ENCODE measurements at regions not wholly inside any gene's neighbourhood (a gene's known extent, or its start where the extent isn't known, plus 50 kb on each side); places are given as distances from the start of the nearest gene placed in this dataset.

- Histone ChIP-seq H3K4me3 (ENCODE audit: low read depth in 1 of 2, low read length in 1 of 2) (no peak overlapping the region), H3K27me3 (peaks cover 27% of the 10 kb centered on the region), H3K9me3 (no peaks in the 10 kb centered on the region), H3K36me3 (no peaks in the 10 kb centered on the region), H3K27ac (no peak overlapping the region), H3K4me1 (ENCODE audit: control insufficient read depth in 1 of 2, insufficient read depth in 1 of 2, low read depth in 1 of 2, low read length in 1 of 2) (no peaks in the 10 kb centered on the region)
- TF ChIP-seq CTCF (IDR thresholded peaks at IDR 0.05): no peak
Observed at GRCh38 chr2:217370391-217370790, 510.5 kb upstream of the TNP1 start.

GRCh38 chr2:217367464-217367863 is 507.6 kb upstream of the TNP1 start:
- peaks cover 14 to 21% of the 10 kb centered on the region in 2 experiments for H3K4me1 ChIP-seq (ENCODE audit: control insufficient read depth in 1 of 2, insufficient read depth in 1 of 2, low read depth in 1 of 2, low read length in 1 of 2)
- no peaks in the 10 kb centered on the region for H3K9me3 ChIP-seq
- no peak for TF ChIP-seq CTCF (IDR thresholded peaks at IDR 0.05)
- H3K36me3 ChIP-seq: no peaks in the 10 kb centered on the region
- H3K27me3 ChIP-seq: peaks cover 28% of the 10 kb centered on the region
- no peak overlapping the region for H3K4me3 ChIP-seq (ENCODE audit: low read depth in 1 of 2, low read length in 1 of 2)
- H3K27ac ChIP-seq: no peak overlapping the region

- Histone ChIP-seq H3K36me3 (no peaks in the 10 kb centered on the region), H3K9me3 (no peaks in the 10 kb centered on the region), H3K4me3 (ENCODE audit: low read depth in 1 of 2, low read length in 1 of 2) (no peak overlapping the region), H3K27me3 (peaks cover 28% of the 10 kb centered on the region), H3K27ac (no peak overlapping the region), H3K4me1 (ENCODE audit: control insufficient read depth in 1 of 2, insufficient read depth in 1 of 2, low read depth in 1 of 2, low read length in 1 of 2) (peaks cover 19 to 26% of the 10 kb centered on the region in 2 experiments)
- TF ChIP-seq CTCF (IDR thresholded peaks at IDR 0.05): no peak
Observed at GRCh38 chr2:217366966-217367365, 507.1 kb upstream of the TNP1 start.

GRCh38 chr2:217366266-217366895 is 506.5 kb upstream of the TNP1 start:
- TF ChIP-seq CTCF (IDR thresholded peaks at IDR 0.05): no peak
- Histone ChIP-seq H3K27me3 (peaks cover 28% of the 10 kb centered on the region), H3K9me3 (no peaks in the 10 kb centered on the region), H3K36me3 (no peaks in the 10 kb centered on the region), H3K27ac (no peak overlapping the region), H3K4me1 (ENCODE audit: control insufficient read depth in 1 of 2, insufficient read depth in 1 of 2, low read depth in 1 of 2, low read length in 1 of 2) (peaks cover 25 to 31% of the 10 kb centered on the region in 2 experiments), H3K4me3 (ENCODE audit: low read depth in 1 of 2, low read length in 1 of 2) (no peak overlapping the region)

- TF ChIP-seq CTCF (IDR thresholded peaks at IDR 0.05): no peak
- H3K27ac ChIP-seq: no peak overlapping the region
- H3K4me3 ChIP-seq (ENCODE audit: low read depth in 1 of 2, low read length in 1 of 2): no peak overlapping the region
- peaks cover 31 to 39% of the 10 kb centered on the region in 2 experiments for H3K4me1 ChIP-seq (ENCODE audit: control insufficient read depth in 1 of 2, insufficient read depth in 1 of 2, low read depth in 1 of 2, low read length in 1 of 2)
- no peaks in the 10 kb centered on the region for H3K36me3 ChIP-seq
- no peaks in the 10 kb centered on the region for H3K9me3 ChIP-seq
- peaks cover 27% of the 10 kb centered on the region for H3K27me3 ChIP-seq
Observed at GRCh38 chr2:217365656-217366055, 505.8 kb upstream of the TNP1 start.

Data from neutrophil (primary cell).